ENCODE measurements at regions not wholly inside any gene's neighbourhood (a gene's known extent, or its start where the extent isn't known, plus 50 kb on each side); places are given as distances from the start of the nearest gene placed in this dataset.

DNA sequence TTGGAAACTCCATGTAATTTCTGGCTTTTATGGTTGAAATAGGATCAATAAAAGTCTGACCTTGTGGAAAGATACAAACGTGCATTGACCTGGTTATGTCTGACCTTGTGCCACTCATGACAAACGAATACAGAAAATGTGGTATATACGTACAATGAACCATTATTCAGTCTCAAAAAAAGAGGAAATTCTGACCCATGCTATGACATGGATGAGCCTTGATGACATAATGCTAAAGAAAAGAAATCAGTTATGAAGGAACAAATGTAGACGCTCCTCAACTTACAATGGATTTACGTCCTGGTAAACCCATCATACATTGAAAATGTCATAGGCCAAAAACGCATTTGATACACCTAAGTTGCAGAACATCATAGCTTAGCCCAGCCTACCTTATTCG is 309.7 kb upstream of the SULF2 start:
- H3K27ac Mint-ChIP-seq (ENCODE audit: unreplicated experiment), result no peak overlapping the region

GRCh38 chr20:48094196-48094749 is 309.0 kb upstream of the SULF2 start:
- H3K4me1 Mint-ChIP-seq, result peaks cover 8% of the 10 kb centered on the region
- no peak overlapping the region for H3K4me3 Mint-ChIP-seq
- no peaks in the 10 kb centered on the region for H3K36me3 Mint-ChIP-seq (ENCODE audit: low read depth)
- TF ChIP-seq, protein P1, sequence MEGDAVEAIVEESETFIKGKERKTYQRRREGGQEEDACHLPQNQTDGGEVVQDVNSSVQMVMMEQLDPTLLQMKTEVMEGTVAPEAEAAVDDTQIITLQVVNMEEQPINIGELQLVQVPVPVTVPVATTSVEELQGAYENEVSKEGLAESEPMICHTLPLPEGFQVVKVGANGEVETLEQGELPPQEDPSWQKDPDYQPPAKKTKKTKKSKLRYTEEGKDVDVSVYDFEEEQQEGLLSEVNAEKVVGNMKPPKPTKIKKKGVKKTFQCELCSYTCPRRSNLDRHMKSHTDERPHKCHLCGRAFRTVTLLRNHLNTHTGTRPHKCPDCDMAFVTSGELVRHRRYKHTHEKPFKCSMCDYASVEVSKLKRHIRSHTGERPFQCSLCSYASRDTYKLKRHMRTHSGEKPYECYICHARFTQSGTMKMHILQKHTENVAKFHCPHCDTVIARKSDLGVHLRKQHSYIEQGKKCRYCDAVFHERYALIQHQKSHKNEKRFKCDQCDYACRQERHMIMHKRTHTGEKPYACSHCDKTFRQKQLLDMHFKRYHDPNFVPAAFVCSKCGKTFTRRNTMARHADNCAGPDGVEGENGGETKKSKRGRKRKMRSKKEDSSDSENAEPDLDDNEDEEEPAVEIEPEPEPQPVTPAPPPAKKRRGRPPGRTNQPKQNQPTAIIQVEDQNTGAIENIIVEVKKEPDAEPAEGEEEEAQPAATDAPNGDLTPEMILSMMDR (conservative IDR thresholded peaks at IDR 0.05), result no peak
- no peaks in the 10 kb centered on the region for H3K27me3 Mint-ChIP-seq (ENCODE audit: low read depth)
- no peak for DNase-seq (ENCODE audit: low read depth, low spot score)
- H3K9me3 Mint-ChIP-seq, result peaks cover 2% of the 10 kb centered on the region
- no peak overlapping the region for H3K27ac Mint-ChIP-seq (ENCODE audit: unreplicated experiment)

More for the DNA sequence above, 309.7 kb upstream of the SULF2 start:
- no peaks in the 10 kb centered on the region for H3K36me3 Mint-ChIP-seq (ENCODE audit: low read depth)
- H3K4me3 Mint-ChIP-seq, result no peak overlapping the region
- H3K4me1 Mint-ChIP-seq, result peaks cover 8% of the 10 kb centered on the region
- DNase-seq (ENCODE audit: low read depth, low spot score), result no peak
- H3K27me3 Mint-ChIP-seq (ENCODE audit: low read depth), result no peaks in the 10 kb centered on the region
- H3K9me3 Mint-ChIP-seq, result peaks cover 2% of the 10 kb centered on the region
- TF ChIP-seq, protein P1 (conservative IDR thresholded peaks at IDR 0.05), result no peak

DNA sequence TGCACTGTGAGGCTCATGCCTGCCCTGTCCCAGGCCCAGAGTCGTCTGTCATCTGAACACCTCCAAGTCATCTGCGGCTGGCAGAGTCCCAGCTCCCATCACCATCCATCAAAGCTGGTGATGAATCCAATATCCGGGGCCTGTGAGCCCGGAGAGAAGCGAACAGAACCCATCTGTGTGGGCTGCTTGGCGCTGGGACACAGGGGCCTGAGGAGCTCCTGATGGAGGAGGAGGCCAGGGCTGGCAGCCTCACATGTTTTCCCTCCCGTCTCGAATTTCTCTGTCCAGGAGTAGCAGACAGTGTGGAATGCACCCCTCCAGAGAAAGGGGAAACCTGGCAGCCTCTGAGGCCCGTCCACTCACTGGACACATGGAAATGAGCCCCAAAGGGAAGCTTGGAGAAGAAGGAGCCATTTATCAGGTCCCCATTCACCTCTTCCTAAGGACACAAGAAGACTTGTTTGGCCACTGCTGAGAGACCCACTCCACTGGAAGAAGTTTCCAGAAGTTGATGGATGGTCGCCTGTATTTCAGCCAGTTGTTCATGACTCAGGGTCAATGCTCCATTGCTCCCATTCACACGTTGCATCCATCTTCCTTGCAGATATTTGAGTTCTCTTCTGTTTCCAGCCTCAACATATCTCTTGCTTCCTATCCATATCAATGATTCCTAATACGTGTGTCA is 307.5 kb upstream of the SULF2 start:
- Mint-ChIP-seq H3K9me3 (peaks cover 2% of the 10 kb centered on the region), H3K36me3 (ENCODE audit: low read depth) (no peaks in the 10 kb centered on the region), H3K27ac (ENCODE audit: unreplicated experiment) (no peak overlapping the region), H3K4me3 (no peak overlapping the region), H3K27me3 (ENCODE audit: low read depth) (no peaks in the 10 kb centered on the region), H3K4me1 (peaks cover 8% of the 10 kb centered on the region)
- TF ChIP-seq, protein P1 (conservative IDR thresholded peaks at IDR 0.05), result no peak
- DNase-seq (ENCODE audit: low read depth, low spot score), result no peak

DNA sequence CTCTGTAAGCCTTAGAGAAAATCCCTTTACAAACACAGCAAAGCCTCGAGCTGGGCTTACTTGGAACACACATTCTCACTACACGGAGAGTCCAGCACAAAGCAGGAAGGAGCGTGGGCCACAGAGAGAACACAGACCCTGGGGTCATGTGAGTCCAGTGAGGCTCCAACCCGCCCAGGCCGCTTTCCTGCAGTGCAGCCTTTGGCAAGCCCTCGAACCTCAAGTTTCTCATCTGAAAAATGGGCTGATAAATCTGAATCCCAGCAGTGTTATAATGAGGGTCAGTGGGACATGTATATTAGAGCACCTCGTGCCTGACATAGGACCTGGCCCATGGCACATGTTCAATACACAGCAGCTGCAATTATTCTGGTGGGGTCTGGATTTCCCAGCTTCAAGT is 305.5 kb upstream of the SULF2 start:
- H3K4me3 Mint-ChIP-seq, result no peak overlapping the region
- H3K27me3 Mint-ChIP-seq (ENCODE audit: low read depth), result no peaks in the 10 kb centered on the region
- H3K9me3 Mint-ChIP-seq, result peaks cover 2% of the 10 kb centered on the region
- DNase-seq (ENCODE audit: low read depth, low spot score), result no peak
- H3K27ac Mint-ChIP-seq (ENCODE audit: unreplicated experiment), result no peak overlapping the region
- peaks cover 8% of the 10 kb centered on the region for H3K4me1 Mint-ChIP-seq
- no peaks in the 10 kb centered on the region for H3K36me3 Mint-ChIP-seq (ENCODE audit: low read depth)
- TF ChIP-seq, protein P1 (conservative IDR thresholded peaks at IDR 0.05), result no peak

GRCh38 chr20:48090314-48090713 is 305.0 kb upstream of the SULF2 start:
- peaks cover under 1% of the 10 kb centered on the region for H3K9me3 Mint-ChIP-seq
- no peak for DNase-seq (ENCODE audit: low read depth, low spot score)
- peaks cover 8% of the 10 kb centered on the region for H3K4me1 Mint-ChIP-seq
- no peak overlapping the region for H3K27ac Mint-ChIP-seq (ENCODE audit: unreplicated experiment)
- TF ChIP-seq, protein P1 (conservative IDR thresholded peaks at IDR 0.05), result no peak
- H3K27me3 Mint-ChIP-seq (ENCODE audit: low read depth), result no peaks in the 10 kb centered on the region
- no peak overlapping the region for H3K4me3 Mint-ChIP-seq
- H3K36me3 Mint-ChIP-seq (ENCODE audit: low read depth), result no peaks in the 10 kb centered on the region
